B cell (primary cell): ENCODE measurements at regions not wholly inside any gene's neighbourhood (a gene's known extent, or its start where the extent isn't known, plus 50 kb on each side); places are given as distances from the start of the nearest gene placed in this dataset.

Source experiments
- ATAC-seq: fragments of 200-7000 bp; cut with Tn5 transposase; one replicate; pipeline ENCODE4 v1.10.0; 2021; ENCODE audit warnings: low read depth, mild to moderate bottlenecking, moderate number of reproducible peaks, moderate library complexity
- CTCF ChIA-PET: fragments of 350-600 bp; sonication (Branson Sonifier 250); formaldehyde crosslinking; loops from one replicate; lab custom pipeline; 2021; ENCODE audit warnings: antibody characterized with exemption, inconsistent platforms; lab: Charles Lee
- POLR2A ChIA-PET: fragments of 350-600 bp; sonication (Branson Sonifier 250); formaldehyde crosslinking; loops from one replicate; lab custom pipeline; 2021; ENCODE audit warnings: antibody characterized with exemption; lab: Charles Lee
- DNase-seq: peaks from one replicate; pipeline ENCODE4 v3.0.0; 2013
- H2AFZ ChIP-seq: 2 replicates; pipeline ENCODE4 v1.6.1; 2012; ENCODE audit warnings: mild to moderate bottlenecking, low read depth, low read length; ENCODE audit not compliant: insufficient read depth, poor library complexity, severe bottlenecking
- H3K27ac ChIP-seq, 2 donors: 1 replicate in 1 of 2; 2 replicates in 1 of 2; pipeline ENCODE4 v1.5.1; 2012 to 2013; ENCODE audit warnings: low read length in 2 of 2, mild to moderate bottlenecking in 2 of 2, moderate library complexity in 1 of 2
- H3K27me3 ChIP-seq, 4 experiments: fragments of 200-600 bp in 1 of 4; sonication (generic) in 1 of 4; replicated peaks in 1 of 4; 1 replicate in 2 of 4; 2 replicates in 2 of 4; pipeline versions ENCODE4 v1.6.1 to v1.7.0; 2013 to 2016; ENCODE audit warnings: low read length in 3 of 4, mild to moderate bottlenecking in 2 of 4, mixed read lengths in 1 of 4, moderate library complexity in 1 of 4; ENCODE audit not compliant: insufficient read depth in 4 of 4, control insufficient read depth in 3 of 4; ENCODE audit errors: control extremely low read depth in 1 of 4
- H3K36me3 ChIP-seq, 2 experiments: replicated peaks in 1 of 2; 1 replicate in 1 of 2; 2 replicates in 1 of 2; pipeline versions ENCODE4 v1.6.1 to v1.7.1; 2013; ENCODE audit warnings: low read length in 1 of 2; ENCODE audit not compliant: insufficient read depth in 2 of 2, control insufficient read depth in 1 of 2; ENCODE audit errors: control extremely low read depth in 1 of 2, extremely low read depth in 1 of 2
- H3K4me1 ChIP-seq, 2 donors: fragments of 200-600 bp in 1 of 2; sonication (generic) in 1 of 2; 1 replicate in 1 of 2; 2 replicates in 1 of 2; pipeline versions ENCODE4 v1.5.1 to v1.6.1; 2013 to 2017; ENCODE audit warnings: low read length in 2 of 2; ENCODE audit not compliant: control insufficient read depth in 2 of 2, insufficient read depth in 2 of 2
- H3K4me2 ChIP-seq: replicated peaks from 2 replicates; pipeline ENCODE3; 2012; ENCODE audit warnings: mild to moderate bottlenecking, low read depth, low read length; ENCODE audit not compliant: poor library complexity, severe bottlenecking
- H3K4me3 ChIP-seq, 5 experiments: fragments of 200-600 bp in 1 of 5; sonication (generic) in 1 of 5; 1 replicate in 3 of 5; 2 replicates in 2 of 5; pipeline versions ENCODE4 v1.5.1 to v1.7.0; 2011 to 2016; ENCODE audit warnings: low read length in 4 of 5, mild to moderate bottlenecking in 4 of 5, low read depth in 2 of 5, control low read depth in 1 of 5, moderate library complexity in 1 of 5; ENCODE audit not compliant: insufficient read depth in 1 of 5; ENCODE audit errors: control extremely low read depth in 1 of 5, extremely low read depth in 1 of 5
- H3K79me2 ChIP-seq: fragments of 200-600 bp; sonication (generic); one replicate; pipeline ENCODE4 v1.6.0; 2016; ENCODE audit warnings: low read length; ENCODE audit not compliant: control insufficient read depth, insufficient read depth
- H3K9ac ChIP-seq: fragments of 200-600 bp; sonication (generic); 2 replicates; pipeline ENCODE4 v1.6.1; 2017; ENCODE audit warnings: mild to moderate bottlenecking, low read length, moderate library complexity
- H3K9me3 ChIP-seq, 3 donors: one replicate each; pipeline versions ENCODE4 v1.6.1 to v1.7.1; 2013; ENCODE audit warnings: low read length in 2 of 3; ENCODE audit not compliant: control insufficient read depth in 2 of 3, insufficient read depth in 1 of 3; ENCODE audit errors: control extremely low read depth in 1 of 3
- H4K20me1 ChIP-seq: 2 replicates; pipeline ENCODE4 v1.6.0; 2012; ENCODE audit warnings: mild to moderate bottlenecking, low read length; ENCODE audit not compliant: insufficient read depth, control insufficient read depth, poor library complexity, severe bottlenecking
- H3K27ac Mint-ChIP-seq: one replicate; pipeline ENCODE4 v1.8.0; 2021; ENCODE audit warnings: mixed read lengths
- H3K27me3 Mint-ChIP-seq: one replicate; pipeline ENCODE4 v1.8.0; 2021; ENCODE audit warnings: mixed read lengths
- H3K4me1 Mint-ChIP-seq: one replicate; pipeline ENCODE4 v1.8.0; 2021; ENCODE audit warnings: mixed read lengths
- H3K4me3 Mint-ChIP-seq: one replicate; pipeline ENCODE4 v1.8.0; 2021; ENCODE audit warnings: mixed read lengths
- H3K9me3 Mint-ChIP-seq: one replicate; pipeline ENCODE4 v1.8.0; 2022; ENCODE audit warnings: mixed read lengths; ENCODE audit not compliant: insufficient read depth
- EZH2 ChIP-seq: IDR thresholded peaks from 2 replicates; pipeline ENCODE4 v1.6.1; 2012; ENCODE audit warnings: borderline replicate concordance, low read depth, mild to moderate bottlenecking, moderate library complexity, low read length; ENCODE audit not compliant: insufficient read depth, poor library complexity, severe bottlenecking
- WGBS: methylation state at CpG from one replicate; pipeline ENCODE4 v1.1.5; 2013; ENCODE audit warnings: missing lambda C conversion rate; ENCODE audit not compliant: insufficient coverage; 5-methylcytosine and 5-hydroxymethylcytosine counted together
- intact Hi-C: fragments of 100-400 bp; cut with micrococcal nuclease; formaldehyde crosslinking; loops from one replicate; pipeline ENCODE4 v1.10.0; 2022
- TF ChIP-seq, protein P1 (sequence below): fragments of 200-600 bp; IDR thresholded peaks from one replicate; pipeline ENCODE4 v1.8.0; 2022; ENCODE audit warnings: antibody characterized with exemption, mild to moderate bottlenecking

DNA sequence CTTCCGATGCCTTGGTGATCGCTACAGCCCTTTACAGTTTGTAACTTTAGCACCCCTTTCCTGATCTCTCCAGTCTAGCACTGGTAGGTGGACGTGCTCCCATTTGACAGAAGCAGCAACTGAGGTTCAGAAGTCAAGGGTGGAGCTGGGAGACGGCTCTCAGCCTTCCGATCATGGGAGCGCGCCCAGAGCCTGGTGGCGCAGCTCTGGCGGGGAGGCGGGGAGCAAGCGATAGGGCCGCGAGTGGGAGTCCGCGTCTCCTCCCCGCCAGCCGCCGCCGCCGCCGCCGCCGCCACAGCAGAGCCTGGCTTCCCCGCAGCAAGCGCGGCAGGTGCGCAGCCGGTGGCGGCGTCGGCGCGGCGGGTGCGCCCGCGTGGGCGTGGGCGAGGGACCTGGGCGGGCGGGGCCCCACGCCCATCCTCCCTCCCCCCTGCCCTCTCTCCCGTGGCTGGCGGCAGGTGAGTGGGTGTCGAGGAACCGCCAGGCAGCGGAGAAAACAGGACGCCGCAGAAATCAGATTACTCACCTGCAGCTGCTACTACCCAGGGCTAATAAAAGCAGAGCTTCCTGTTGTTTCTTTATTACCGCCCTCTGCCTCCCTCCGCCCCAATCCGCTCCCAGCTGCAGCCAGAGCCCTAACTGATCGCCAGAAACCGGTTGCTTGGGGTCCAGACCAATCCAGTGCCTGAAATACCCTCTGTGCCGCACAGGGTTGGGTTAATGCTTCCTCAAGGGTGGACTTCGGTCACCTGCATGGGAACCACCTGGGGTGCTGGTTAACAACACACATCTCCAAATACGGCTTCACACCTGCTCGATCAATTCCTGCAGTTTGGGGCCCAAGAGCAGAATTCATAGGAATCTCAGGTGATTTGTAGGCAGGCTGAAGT lies 60.2 kb upstream of the ID3 start:
- Mint-ChIP-seq H3K4me1 (peaks cover 87% of the 10 kb centered on the region), H3K4me3 (peak overlapping the region; percentile 82), H3K9me3 (peaks cover 2% of the 10 kb centered on the region), H3K27me3 (no peaks in the 10 kb centered on the region), H3K27ac (peak overlapping the region; percentile 98)
- CTCF ChIA-PET: interaction anchor here (0.8 to 7.4 kb wide), 16 partner anchors 10 to 122 kb away, joined by 3 to 160 read pairs (median 4); partner anchors contain the start of gene ID3
- peak; percentile 88 for ATAC-seq
- Histone ChIP-seq H2AFZ (peak overlapping the region; percentile 63), H3K4me1 (peaks cover 77 to 93% of the 10 kb centered on the region in 2 donors), H3K79me2 (peaks cover 12% of the 10 kb centered on the region), H3K36me3 (no peaks in the 10 kb centered on the region), H3K4me3 (peak overlapping the region in 4 of 5 experiments; percentile 29 to 59 (median 50)), H3K27ac (peak overlapping the region; percentile 93 to 94), H3K9ac (peak overlapping the region; percentile 62), H3K9me3 (no peaks in the 10 kb centered on the region), H3K27me3 (no peaks in the 10 kb centered on the region), H3K4me2 (peak overlapping the region; percentile 70), H4K20me1 (no peaks in the 10 kb centered on the region)
- DNase-seq: peak; percentile 89
- TF ChIP-seq, protein P1, sequence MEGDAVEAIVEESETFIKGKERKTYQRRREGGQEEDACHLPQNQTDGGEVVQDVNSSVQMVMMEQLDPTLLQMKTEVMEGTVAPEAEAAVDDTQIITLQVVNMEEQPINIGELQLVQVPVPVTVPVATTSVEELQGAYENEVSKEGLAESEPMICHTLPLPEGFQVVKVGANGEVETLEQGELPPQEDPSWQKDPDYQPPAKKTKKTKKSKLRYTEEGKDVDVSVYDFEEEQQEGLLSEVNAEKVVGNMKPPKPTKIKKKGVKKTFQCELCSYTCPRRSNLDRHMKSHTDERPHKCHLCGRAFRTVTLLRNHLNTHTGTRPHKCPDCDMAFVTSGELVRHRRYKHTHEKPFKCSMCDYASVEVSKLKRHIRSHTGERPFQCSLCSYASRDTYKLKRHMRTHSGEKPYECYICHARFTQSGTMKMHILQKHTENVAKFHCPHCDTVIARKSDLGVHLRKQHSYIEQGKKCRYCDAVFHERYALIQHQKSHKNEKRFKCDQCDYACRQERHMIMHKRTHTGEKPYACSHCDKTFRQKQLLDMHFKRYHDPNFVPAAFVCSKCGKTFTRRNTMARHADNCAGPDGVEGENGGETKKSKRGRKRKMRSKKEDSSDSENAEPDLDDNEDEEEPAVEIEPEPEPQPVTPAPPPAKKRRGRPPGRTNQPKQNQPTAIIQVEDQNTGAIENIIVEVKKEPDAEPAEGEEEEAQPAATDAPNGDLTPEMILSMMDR: no peak
- TF ChIP-seq EZH2: no peak
- intact Hi-C loops: loop anchor here (1.0 to 10.0 kb wide), 6 partner anchors 10 to 105 kb away; partner anchors contain the start of gene ID3
- POLR2A ChIA-PET: interaction anchor here (0.5 to 7.5 kb wide), 24 partner anchors 10 to 1589 kb away, joined by 3 to 110 read pairs (median 4); partner anchors contain the start of genes ELOA, ID3 and LYPLA2
- WGBS: 5% methylated on average over 51 of the region's 58 CpGs
